Embryonic facial prominence (tissue), 1 donor: ENCODE measurements at regions not wholly inside any gene's neighbourhood (a gene's known extent, or its start where the extent isn't known, plus 50 kb on each side); places are given as distances from the start of the nearest gene placed in this dataset.
"Not testable (repeated sequence)": the region's sequence is repeated elsewhere in the genome, so short reads cannot be mapped to it uniquely, and the experiment has no call there.

Experiments used
- DNase-seq: peaks from one replicate; pipeline ENCODE4 v3.0.0-alpha.2; 2016; ENCODE audit errors: extremely low spot score

GRCh38 chr17:64785011-64785421, 122.9 kb upstream of the SMURF2 start:
- no peak for DNase-seq

GRCh38 chr17:64784353-64785010, 122.4 kb upstream of the SMURF2 start:
- no peak for DNase-seq

- no peak for DNase-seq
These were observed 121.6 kb upstream of the SMURF2 start for GRCh38 chr17:64783556-64784352.

GRCh38 chr17:64783031-64783461, 120.9 kb upstream of the SMURF2 start:
- no peak for DNase-seq

GRCh38 chr17:64781810-64782555, 119.9 kb upstream of the SMURF2 start:
- no peak for DNase-seq

GRCh38 chr17:64781014-64781756, 119.1 kb upstream of the SMURF2 start:
- no peak for DNase-seq

GRCh38 chr17:64780096-64781013, 118.2 kb upstream of the SMURF2 start:
- DNase-seq: no peak

- no peak for DNase-seq
These were observed 117.4 kb upstream of the SMURF2 start for GRCh38 chr17:64779376-64780095.

GRCh38 chr17:64779098-64779375, 116.9 kb upstream of the SMURF2 start:
- not testable (repeated sequence) for DNase-seq

- DNase-seq: no peak
These were observed 116.4 kb upstream of the SMURF2 start for GRCh38 chr17:64778240-64779097.

- DNase-seq: no peak
These were observed 115.5 kb upstream of the SMURF2 start for GRCh38 chr17:64777415-64778239.

GRCh38 chr17:64776720-64777414, 114.8 kb upstream of the SMURF2 start:
- DNase-seq: peak; percentile 82

GRCh38 chr17:64775701-64776570, 113.8 kb upstream of the SMURF2 start:
- DNase-seq: no peak

- DNase-seq: no peak
These were observed 112.9 kb upstream of the SMURF2 start for GRCh38 chr17:64774888-64775540.

- DNase-seq: no peak
These were observed 112.0 kb upstream of the SMURF2 start for GRCh38 chr17:64773836-64774761.
